WTC11 (cell line): ENCODE measurements at regions not wholly inside any gene's neighbourhood (a gene's known extent, or its start where the extent isn't known, plus 50 kb on each side); places are given as distances from the start of the nearest gene placed in this dataset.

Experiments
- ATAC-seq: fragments of 200-7000 bp; cut with Tn5 transposase; 2 replicates; pipeline ENCODE4 v1.10.0; 2021; ENCODE audit warnings: mild to moderate bottlenecking, moderate library complexity
- CTCF ChIA-PET: fragments of 300-600 bp; sonication (Branson Sonifier 250); formaldehyde crosslinking; loops from one replicate; lab custom pipeline; 2021; ENCODE audit warnings: antibody characterized with exemption; lab: Charles Lee
- POLR2A ChIA-PET: fragments of 350-600 bp; sonication (Branson Sonifier 250); formaldehyde crosslinking; loops from one replicate; lab custom pipeline; 2021; ENCODE audit warnings: antibody characterized with exemption; lab: Charles Lee
- DNase-seq: peaks from one replicate; pipeline ENCODE4 v3.0.0; 2021; ENCODE audit warnings: low spot score
- H3K27ac Mint-ChIP-seq: 2 replicates; pipeline ENCODE4 v1.8.0; 2021; ENCODE audit warnings: mixed read lengths
- H3K27me3 Mint-ChIP-seq: 2 replicates; pipeline ENCODE4 v1.8.0; 2021; ENCODE audit warnings: low read depth, mild to moderate bottlenecking, moderate library complexity, mixed read lengths
- H3K36me3 Mint-ChIP-seq: 2 replicates; pipeline ENCODE4 v1.8.0; 2021; ENCODE audit warnings: mixed read lengths
- H3K4me1 Mint-ChIP-seq: 2 replicates; pipeline ENCODE4 v1.8.0; 2022; ENCODE audit warnings: mixed read lengths
- H3K4me3 Mint-ChIP-seq: 2 replicates; pipeline ENCODE4 v1.8.0; 2021; ENCODE audit warnings: mild to moderate bottlenecking, moderate library complexity, mixed read lengths
- H3K9me3 Mint-ChIP-seq: 2 replicates; pipeline ENCODE4 v1.8.0; 2021; ENCODE audit warnings: mixed read lengths
- AFF4 ChIP-seq: sonication (generic); formaldehyde crosslinking; IDR thresholded peaks from 2 replicates; pipeline ENCODE4 v1.8.1; 2023; ENCODE audit warnings: mild to moderate bottlenecking, missing genetic modification reagents, borderline replicate concordance
- CBFB ChIP-seq: sonication (generic); formaldehyde crosslinking; IDR thresholded peaks from 2 replicates; pipeline ENCODE4 v1.8.1; 2022; ENCODE audit warnings: mild to moderate bottlenecking, low read depth, missing genetic modification reagents
- CTCF ChIP-seq: fragments of 200-600 bp; IDR thresholded peaks from 2 replicates; pipeline ENCODE4 v1.8.0; 2022; ENCODE audit warnings: antibody characterized with exemption
- ELF4 ChIP-seq: sonication (generic); formaldehyde crosslinking; IDR thresholded peaks from 2 replicates; pipeline ENCODE4 v1.8.1; 2022; ENCODE audit warnings: low read depth, mild to moderate bottlenecking, moderate library complexity, missing genetic modification reagents
- FOXP4 ChIP-seq: sonication (generic); formaldehyde crosslinking; IDR thresholded peaks from 2 replicates; pipeline ENCODE4 v1.8.0; 2022; ENCODE audit warnings: mild to moderate bottlenecking, missing genetic modification reagents
- GABPB1 ChIP-seq: sonication (generic); formaldehyde crosslinking; IDR thresholded peaks from 2 replicates; pipeline ENCODE4 v1.8.1; 2023; ENCODE audit warnings: mild to moderate bottlenecking, missing genetic modification reagents
- GRHL2 ChIP-seq: fragments of 250-450 bp; sonication (Bioruptor Pico); IDR thresholded peaks from 2 replicates; pipeline ENCODE4 v1.8.0; 2022; ENCODE audit warnings: mild to moderate bottlenecking, moderate library complexity; ENCODE audit not compliant: insufficient replicate concordance, severe bottlenecking
- IRF1 ChIP-seq: sonication (generic); formaldehyde crosslinking; IDR thresholded peaks from 2 replicates; pipeline ENCODE4 v1.8.0; 2023; ENCODE audit warnings: missing genetic modification reagents
- NFE2L1 ChIP-seq: sonication (generic); formaldehyde crosslinking; IDR thresholded peaks from 2 replicates; pipeline ENCODE4 v1.8.1; 2023; ENCODE audit warnings: missing genetic modification reagents
- OVOL2 ChIP-seq: fragments of 250-450 bp; sonication (Bioruptor Pico); IDR thresholded peaks from 2 replicates; pipeline ENCODE4 v1.9.0; 2021; ENCODE audit warnings: mild to moderate bottlenecking, borderline replicate concordance
- PREB ChIP-seq: sonication (generic); formaldehyde crosslinking; IDR thresholded peaks from 2 replicates; pipeline ENCODE4 v1.8.1; 2022; ENCODE audit warnings: mild to moderate bottlenecking, missing genetic modification reagents, moderate library complexity, borderline replicate concordance
- SP1 ChIP-seq: sonication (generic); formaldehyde crosslinking; conservative IDR thresholded peaks from 2 replicates; pipeline ENCODE4 v1.8.1; 2022; ENCODE audit warnings: missing genetic modification reagents
- TEAD4 ChIP-seq: sonication (generic); formaldehyde crosslinking; IDR thresholded peaks from 2 replicates; pipeline ENCODE4 v1.8.0; 2022; ENCODE audit warnings: mild to moderate bottlenecking, missing genetic modification reagents
- ZBTB43 ChIP-seq: sonication (generic); formaldehyde crosslinking; IDR thresholded peaks from 2 replicates; pipeline ENCODE4 v1.8.1; 2023; ENCODE audit warnings: mild to moderate bottlenecking, missing genetic modification reagents
- ZNF121 ChIP-seq: sonication (generic); formaldehyde crosslinking; IDR thresholded peaks from 2 replicates; pipeline ENCODE4 v1.8.0; 2023; ENCODE audit warnings: missing genetic modification reagents
- ZNF232 ChIP-seq: sonication (generic); formaldehyde crosslinking; IDR thresholded peaks from 2 replicates; pipeline ENCODE4 v1.8.0; 2022; ENCODE audit warnings: mild to moderate bottlenecking, missing genetic modification reagents
- ZNF281 ChIP-seq: sonication (generic); formaldehyde crosslinking; IDR thresholded peaks from 2 replicates; pipeline ENCODE4 v1.8.0; 2023; ENCODE audit warnings: mild to moderate bottlenecking, missing genetic modification reagents
- ZNF317 ChIP-seq: sonication (generic); formaldehyde crosslinking; IDR thresholded peaks from 2 replicates; pipeline ENCODE4 v1.8.1; 2023; ENCODE audit warnings: low read depth, mild to moderate bottlenecking, moderate library complexity, missing genetic modification reagents, borderline replicate concordance
- ZNF512 ChIP-seq: sonication (generic); formaldehyde crosslinking; IDR thresholded peaks from 2 replicates; pipeline ENCODE4 v1.8.1; 2022; ENCODE audit warnings: missing genetic modification reagents, borderline replicate concordance

- ATAC-seq: no peak
- ChIA-PET POLR2A (no interaction called here), CTCF (no interaction called here)
- Mint-ChIP-seq H3K36me3 (peaks cover 17% of the 10 kb centered on the region), H3K4me3 (no peak overlapping the region), H3K27me3 (no peaks in the 10 kb centered on the region; the same call in 1 of the 2 replicates), H3K9me3 (peaks cover 25% of the 10 kb centered on the region), H3K27ac (no peak overlapping the region), H3K4me1 (peaks cover 28% of the 10 kb centered on the region)
- DNase-seq: no peak
- TF ChIP-seq AFF4: no peak
- TF ChIP-seq ZNF232 (CRISPR knock-in tag): no peak
Measured at GRCh38 chr5:126020770-126021169, 402.4 kb upstream of the GRAMD2B start.

GRCh38 chr5:126023994-126024441 is 399.2 kb upstream of the GRAMD2B start:
- TF ChIP-seq FOXP4: no peak
- TF ChIP-seq ZNF512 (CRISPR knock-in tag): no peak
- no peak for TF ChIP-seq ELF4 (CRISPR knock-in tag)
- no peak for TF ChIP-seq ZBTB43
- TF ChIP-seq OVOL2 (CRISPR knock-in tag): no peak
- TF ChIP-seq CTCF: no peak
- TF ChIP-seq CBFB (CRISPR knock-in tag): no peak
- no peak for TF ChIP-seq GRHL2 (CRISPR knock-in tag)
- no peak for TF ChIP-seq ZNF317 (CRISPR knock-in tag)
- TF ChIP-seq ZNF281 (CRISPR knock-in tag): no peak
- TF ChIP-seq IRF1 (CRISPR knock-in tag): no peak
- no peak for TF ChIP-seq NFE2L1 (CRISPR knock-in tag)
- no peak for TF ChIP-seq TEAD4 (CRISPR knock-in tag)
- TF ChIP-seq PREB: no peak
- TF ChIP-seq SP1: no peak
- no peak for TF ChIP-seq GABPB1 (CRISPR knock-in tag)
- TF ChIP-seq ZNF121 (CRISPR knock-in tag): no peak
- H3K27ac Mint-ChIP-seq: no peak overlapping the region
- H3K27me3 Mint-ChIP-seq: peaks cover 3% of the 10 kb centered on the region
- DNase-seq (no peak), ATAC-seq (no peak)
- H3K36me3 Mint-ChIP-seq: peaks cover 28% of the 10 kb centered on the region
- CTCF ChIA-PET: no interaction called here
- peaks cover 12% of the 10 kb centered on the region for H3K4me1 Mint-ChIP-seq
- no peak overlapping the region for H3K4me3 Mint-ChIP-seq
- POLR2A ChIA-PET: no interaction called here
- H3K9me3 Mint-ChIP-seq: peaks cover 50% of the 10 kb centered on the region
